BE2C (cell line): ENCODE measurements at regions not wholly inside any gene's neighbourhood (a gene's known extent, or its start where the extent isn't known, plus 50 kb on each side); places are given as distances from the start of the nearest gene placed in this dataset.
"Not testable (repeated sequence)": the region's sequence is repeated elsewhere in the genome, so short reads cannot be mapped to it uniquely, and the experiment has no call there.

ENCODE experiments used
- DNase-seq: peaks from one replicate; pipeline ENCODE4 v3.0.0-alpha.2; 2020
- H3K27me3 ChIP-seq: fragments of 250-450 bp; sonication (Bioruptor Pico); 2 replicates; pipeline ENCODE4 v1.5.1; 2020; ENCODE audit warnings: mild to moderate bottlenecking
- H3K36me3 ChIP-seq: fragments of 250-450 bp; sonication (Bioruptor Pico); 2 replicates; pipeline ENCODE4 v1.5.1; 2020; ENCODE audit warnings: mild to moderate bottlenecking
- H3K4me1 ChIP-seq: fragments of 250-450 bp; sonication (Bioruptor Pico); 2 replicates; pipeline ENCODE4 v1.5.1; 2020
- H3K4me3 ChIP-seq: 2 replicates; pipeline ENCODE4 v1.5.1; 2011; ENCODE audit warnings: low read depth, low read length
- H3K9me3 ChIP-seq: fragments of 250-450 bp; sonication (Bioruptor Pico); 2 replicates; pipeline ENCODE4 v1.5.1; 2020
- TF ChIP-seq, protein P1 (sequence below): IDR thresholded peaks from 2 replicates; pipeline ENCODE4 v1.5.1; 2012; ENCODE audit warnings: mild to moderate bottlenecking, low read depth, low read length

DNA sequence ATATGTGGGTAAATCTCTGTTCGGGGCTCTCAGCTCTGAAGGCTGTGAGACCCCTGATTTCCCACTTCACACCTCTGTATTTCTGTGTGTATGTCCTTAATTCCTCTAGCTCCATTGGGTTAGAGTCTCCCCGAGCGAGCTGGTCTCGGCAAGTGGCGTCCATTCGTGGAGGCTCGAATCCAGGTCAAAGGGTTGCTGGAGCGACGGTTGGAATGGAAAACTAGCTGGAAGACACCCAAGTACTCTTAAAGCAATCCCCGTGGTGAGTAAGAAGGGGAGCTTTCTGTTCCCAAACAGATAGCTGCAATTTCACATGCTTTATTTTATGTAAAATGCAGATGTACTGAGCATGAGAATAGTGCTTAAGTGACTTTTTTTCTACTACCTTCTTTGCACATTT lies 277.5 kb upstream of the SGCG start:
- H3K4me1 ChIP-seq, result no peaks in the 10 kb centered on the region
- no peaks in the 10 kb centered on the region for H3K36me3 ChIP-seq
- no peaks in the 10 kb centered on the region for H3K27me3 ChIP-seq
- TF ChIP-seq, protein P1, sequence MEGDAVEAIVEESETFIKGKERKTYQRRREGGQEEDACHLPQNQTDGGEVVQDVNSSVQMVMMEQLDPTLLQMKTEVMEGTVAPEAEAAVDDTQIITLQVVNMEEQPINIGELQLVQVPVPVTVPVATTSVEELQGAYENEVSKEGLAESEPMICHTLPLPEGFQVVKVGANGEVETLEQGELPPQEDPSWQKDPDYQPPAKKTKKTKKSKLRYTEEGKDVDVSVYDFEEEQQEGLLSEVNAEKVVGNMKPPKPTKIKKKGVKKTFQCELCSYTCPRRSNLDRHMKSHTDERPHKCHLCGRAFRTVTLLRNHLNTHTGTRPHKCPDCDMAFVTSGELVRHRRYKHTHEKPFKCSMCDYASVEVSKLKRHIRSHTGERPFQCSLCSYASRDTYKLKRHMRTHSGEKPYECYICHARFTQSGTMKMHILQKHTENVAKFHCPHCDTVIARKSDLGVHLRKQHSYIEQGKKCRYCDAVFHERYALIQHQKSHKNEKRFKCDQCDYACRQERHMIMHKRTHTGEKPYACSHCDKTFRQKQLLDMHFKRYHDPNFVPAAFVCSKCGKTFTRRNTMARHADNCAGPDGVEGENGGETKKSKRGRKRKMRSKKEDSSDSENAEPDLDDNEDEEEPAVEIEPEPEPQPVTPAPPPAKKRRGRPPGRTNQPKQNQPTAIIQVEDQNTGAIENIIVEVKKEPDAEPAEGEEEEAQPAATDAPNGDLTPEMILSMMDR, result no peak
- no peak for DNase-seq
- H3K9me3 ChIP-seq, result no peaks in the 10 kb centered on the region
- H3K4me3 ChIP-seq, result no peak overlapping the region

DNA sequence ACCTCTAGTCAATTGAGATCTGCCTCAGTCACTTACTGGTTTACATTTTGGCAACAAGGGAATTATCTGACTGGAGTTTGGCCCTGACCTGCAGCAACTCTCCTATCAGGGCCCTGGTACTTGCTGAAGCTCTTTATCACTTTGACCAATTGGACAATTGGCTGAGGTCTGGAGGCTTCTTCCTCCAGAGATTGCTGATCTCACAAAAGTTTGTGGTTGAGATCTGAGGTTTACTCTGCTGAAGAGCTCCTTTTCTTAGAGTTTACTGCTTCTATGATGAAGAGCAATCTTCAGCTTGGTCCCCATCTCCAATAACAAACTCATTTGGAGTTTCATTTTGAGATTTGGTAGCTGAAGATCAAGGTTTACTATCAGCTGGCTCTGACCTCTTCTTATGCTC lies 276.9 kb upstream of the SGCG start:
- no peaks in the 10 kb centered on the region for H3K4me1 ChIP-seq
- DNase-seq, result no peak
- TF ChIP-seq, protein P1, result no peak
- H3K4me3 ChIP-seq, result no peak overlapping the region
- no peaks in the 10 kb centered on the region for H3K36me3 ChIP-seq
- H3K9me3 ChIP-seq, result no peaks in the 10 kb centered on the region
- H3K27me3 ChIP-seq, result no peaks in the 10 kb centered on the region

DNA sequence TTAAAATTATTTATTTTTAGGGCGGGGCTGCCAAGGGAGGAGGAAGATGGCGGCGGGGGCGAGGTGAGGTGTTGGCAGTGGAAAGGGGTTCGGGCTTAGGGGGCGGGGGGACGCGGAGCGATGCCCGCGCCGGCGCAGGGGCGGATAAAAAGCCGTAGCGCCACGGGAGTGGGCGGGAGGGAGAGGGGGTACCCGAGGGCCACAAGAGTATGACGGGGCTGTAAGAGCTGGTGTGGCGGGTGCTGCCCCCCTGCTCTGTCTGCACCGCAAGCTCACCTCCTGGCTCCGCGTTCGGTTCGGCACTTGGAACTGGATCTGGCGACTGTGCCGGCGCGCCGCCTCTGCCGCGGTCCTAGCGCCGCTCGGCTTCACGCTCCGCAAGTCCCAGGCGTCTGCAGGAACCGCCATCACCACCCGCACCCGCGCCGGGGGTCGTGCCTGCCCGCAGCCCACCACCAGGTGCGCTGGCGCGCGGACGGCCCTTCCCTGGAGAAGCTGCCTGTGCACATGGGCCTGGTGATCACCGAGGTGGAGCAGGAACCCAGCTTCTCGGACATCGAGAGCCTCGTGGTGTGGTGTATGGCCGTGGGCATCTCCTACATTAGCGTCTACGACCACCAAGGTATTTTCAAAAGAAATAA lies 265.2 kb upstream of the SGCG start:
- Histone ChIP-seq H3K4me1 (no peaks in the 10 kb centered on the region), H3K9me3 (no peaks in the 10 kb centered on the region), H3K27me3 (peaks cover 5% of the 10 kb centered on the region), H3K4me3 (peak overlapping the region; percentile 50), H3K36me3 (no peaks in the 10 kb centered on the region)
- peak; percentile 30 for DNase-seq
- TF ChIP-seq, protein P1, result no peak

DNA sequence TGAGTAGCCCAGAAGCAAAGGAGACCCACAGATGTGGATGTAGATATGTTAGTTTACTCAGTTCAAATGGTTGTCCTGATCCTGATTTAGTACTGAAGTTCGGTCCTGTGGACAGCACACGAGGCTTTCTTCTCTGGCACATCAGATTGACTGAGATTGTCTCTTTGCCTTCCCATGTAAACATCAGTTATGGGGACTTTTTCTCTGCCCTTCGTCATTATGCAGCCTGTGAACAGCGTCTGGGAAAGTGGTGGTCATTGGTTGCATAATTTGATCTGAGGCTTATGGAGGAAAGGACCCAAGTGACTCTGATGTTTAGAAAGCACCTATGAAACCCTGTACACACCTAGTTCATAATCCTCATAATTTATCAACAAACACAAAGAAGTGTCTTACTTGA lies 264.5 kb upstream of the SGCG start:
- DNase-seq, result not testable (repeated sequence)

DNA sequence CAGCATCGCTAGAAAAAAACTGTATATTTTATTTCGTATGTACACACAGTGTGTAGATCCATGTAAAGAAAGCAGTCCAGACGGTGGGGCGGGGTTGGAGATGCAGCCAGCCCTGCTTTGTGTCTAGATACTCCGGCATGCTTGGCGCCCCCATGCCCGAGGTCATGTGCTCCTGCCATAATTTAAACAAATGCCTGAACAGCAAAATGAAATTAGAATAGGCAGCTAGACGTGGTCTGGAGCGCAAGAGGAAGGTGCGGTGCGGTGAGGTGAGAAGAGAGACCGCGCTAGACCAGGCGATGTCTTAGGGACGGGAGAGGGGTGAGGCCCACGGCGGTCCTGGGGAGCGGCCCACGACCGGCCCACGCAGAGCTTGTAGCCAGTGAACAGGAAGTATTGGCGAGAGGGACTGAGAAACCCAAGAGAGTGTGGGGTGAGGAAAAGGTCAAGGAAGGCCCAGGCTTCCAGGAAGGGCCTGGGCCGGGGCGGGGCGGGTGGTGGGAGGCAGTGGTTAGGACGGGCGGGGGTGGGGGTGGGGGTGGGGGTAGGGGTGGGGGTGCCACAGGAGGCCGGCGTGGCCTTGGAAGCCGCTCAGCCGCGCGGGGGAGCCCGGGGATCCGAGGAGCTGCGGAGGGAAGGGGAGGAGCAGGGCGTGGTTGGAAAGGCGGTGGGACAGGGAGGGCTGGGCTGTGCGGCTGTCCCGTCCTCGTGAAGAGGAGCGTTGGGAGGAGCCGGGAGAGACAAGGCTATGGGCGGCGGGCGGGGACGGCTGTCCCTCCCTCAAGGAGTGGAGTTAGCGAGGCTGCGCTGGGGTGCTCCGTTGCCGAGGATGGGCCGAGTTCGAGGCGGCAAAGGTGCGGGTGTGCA lies 254.7 kb upstream of the SGCG start:
- Histone ChIP-seq H3K4me1 (no peaks in the 10 kb centered on the region), H3K4me3 (no peak overlapping the region), H3K36me3 (no peaks in the 10 kb centered on the region), H3K9me3 (no peaks in the 10 kb centered on the region; the same call in 1 of the 2 replicates), H3K27me3 (no peaks in the 10 kb centered on the region)
- TF ChIP-seq, protein P1, result no peak
- no peak for DNase-seq

More for the DNA sequence above, 264.5 kb upstream of the SGCG start:
- not testable (repeated sequence) for H3K9me3 ChIP-seq, H3K27me3 ChIP-seq, H3K4me1 ChIP-seq, H3K36me3 ChIP-seq, H3K4me3 ChIP-seq

DNA sequence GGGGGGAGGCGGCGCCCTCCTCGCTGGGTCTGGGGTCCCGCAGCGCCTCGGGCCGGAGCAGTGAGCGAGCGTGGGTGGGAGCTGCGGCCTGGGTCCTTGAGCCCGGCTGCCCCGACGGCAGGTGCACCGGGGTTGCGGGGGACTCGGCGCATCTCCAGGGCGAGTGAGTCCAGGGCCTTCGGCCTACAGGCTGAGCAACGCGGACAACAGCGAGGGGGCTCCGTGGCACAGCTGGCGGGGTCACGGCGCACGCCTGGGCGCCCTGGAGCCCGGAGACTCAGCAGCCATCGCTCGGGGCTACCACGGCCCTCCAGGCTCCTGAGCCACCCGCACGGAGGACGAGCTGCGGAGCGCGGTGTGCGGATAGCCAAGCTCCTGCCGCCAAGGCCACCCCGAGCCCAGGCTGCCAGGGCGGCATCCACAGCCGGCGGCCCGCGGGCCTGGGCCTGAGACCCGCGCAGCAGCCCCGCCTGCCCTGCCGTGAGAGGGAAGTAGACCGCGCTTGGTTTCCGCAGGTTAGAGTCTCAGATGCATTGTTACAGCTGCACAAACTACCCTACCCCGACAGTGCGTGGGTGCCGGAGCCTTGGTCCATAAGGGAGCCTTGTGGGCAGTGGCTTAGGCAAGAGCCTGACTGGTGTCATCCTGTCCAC lies 253.9 kb upstream of the SGCG start:
- no peak for DNase-seq
- H3K27me3 ChIP-seq, result no peaks in the 10 kb centered on the region
- no peak overlapping the region for H3K4me3 ChIP-seq

DNA sequence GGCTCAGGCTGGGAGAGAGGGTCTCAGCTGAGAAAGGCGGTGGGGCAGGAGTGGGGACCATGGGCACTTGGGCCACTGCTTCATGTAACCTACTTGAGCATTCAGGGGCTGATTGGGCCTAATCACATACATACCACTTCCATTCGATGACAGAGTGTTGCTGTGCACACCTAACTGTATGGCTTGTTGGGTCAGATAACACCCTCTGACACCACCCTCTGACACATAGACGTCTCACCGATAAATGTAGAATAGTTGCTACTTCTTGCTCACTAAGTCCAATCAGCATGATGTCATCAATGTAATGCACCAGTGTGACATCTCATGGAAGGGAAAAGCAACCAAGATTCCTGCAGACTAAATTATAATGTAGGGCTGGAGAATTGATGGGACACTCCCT lies 252.9 kb upstream of the SGCG start:
- H3K27me3 ChIP-seq, H3K9me3 ChIP-seq, H3K4me3 ChIP-seq, DNase-seq, H3K36me3 ChIP-seq, H3K4me1 ChIP-seq: not testable (repeated sequence)

More for the DNA sequence above, 253.9 kb upstream of the SGCG start:
- Histone ChIP-seq H3K9me3 (no peaks in the 10 kb centered on the region; the same call in 1 of the 2 replicates), H3K4me1 (no peaks in the 10 kb centered on the region), H3K36me3 (no peaks in the 10 kb centered on the region)
- TF ChIP-seq, protein P1, result no peak
